Calu3 (cell line): ENCODE measurements at regions not wholly inside any gene's neighbourhood (a gene's known extent, or its start where the extent isn't known, plus 50 kb on each side); places are given as distances from the start of the nearest gene placed in this dataset.

Experiments used
- BruUV-seq: library from RNA; stranded (reverse); fragments of 400-500 nt; replicated peaks from 2 replicates; lab custom pipeline; 2021; lab: Mats Ljungman, UMichigan
- CTCF ChIA-PET: fragments of 300-600 bp; sonication (Branson Sonifier 250); formaldehyde crosslinking; loops from one replicate; lab custom pipeline; 2022; ENCODE audit warnings: antibody characterized with exemption; lab: Charles Lee
- DNase-seq: peaks from one replicate; pipeline ENCODE4 v3.0.0; 2022
- H3K27ac Mint-ChIP-seq: one replicate; pipeline ENCODE4 v1.8.0; 2022; ENCODE audit warnings: mixed read lengths; ENCODE audit not compliant: unreplicated experiment
- H3K27me3 Mint-ChIP-seq: one replicate; pipeline ENCODE4 v1.8.0; 2022; ENCODE audit warnings: mixed read lengths; ENCODE audit not compliant: unreplicated experiment
- H3K36me3 Mint-ChIP-seq: one replicate; pipeline ENCODE4 v1.8.0; 2022; ENCODE audit warnings: mild to moderate bottlenecking, moderate library complexity, mixed read lengths; ENCODE audit not compliant: insufficient read depth, unreplicated experiment
- H3K4me1 Mint-ChIP-seq: one replicate; pipeline ENCODE4 v1.8.0; 2022; ENCODE audit warnings: mild to moderate bottlenecking, low read depth, mixed read lengths; ENCODE audit not compliant: unreplicated experiment
- H3K4me3 Mint-ChIP-seq: one replicate; pipeline ENCODE4 v1.8.0; 2022; ENCODE audit warnings: mild to moderate bottlenecking, low read depth, moderate library complexity, mixed read lengths; ENCODE audit not compliant: unreplicated experiment
- H3K9me3 Mint-ChIP-seq: one replicate; pipeline ENCODE4 v1.8.0; 2022; ENCODE audit warnings: low read depth, mixed read lengths; ENCODE audit not compliant: unreplicated experiment
- intact Hi-C: fragments of 100-400 bp; cut with micrococcal nuclease; formaldehyde crosslinking; loops from one replicate; pipeline ENCODE4 v1.10.0; 2022; ENCODE audit not compliant: unreplicated experiment
- TF ChIP-seq, protein P1 (sequence below): fragments of 200-600 bp; IDR thresholded peaks from one replicate; pipeline ENCODE4 v1.8.0; 2022; ENCODE audit warnings: antibody characterized with exemption; ENCODE audit not compliant: unreplicated experiment

DNA sequence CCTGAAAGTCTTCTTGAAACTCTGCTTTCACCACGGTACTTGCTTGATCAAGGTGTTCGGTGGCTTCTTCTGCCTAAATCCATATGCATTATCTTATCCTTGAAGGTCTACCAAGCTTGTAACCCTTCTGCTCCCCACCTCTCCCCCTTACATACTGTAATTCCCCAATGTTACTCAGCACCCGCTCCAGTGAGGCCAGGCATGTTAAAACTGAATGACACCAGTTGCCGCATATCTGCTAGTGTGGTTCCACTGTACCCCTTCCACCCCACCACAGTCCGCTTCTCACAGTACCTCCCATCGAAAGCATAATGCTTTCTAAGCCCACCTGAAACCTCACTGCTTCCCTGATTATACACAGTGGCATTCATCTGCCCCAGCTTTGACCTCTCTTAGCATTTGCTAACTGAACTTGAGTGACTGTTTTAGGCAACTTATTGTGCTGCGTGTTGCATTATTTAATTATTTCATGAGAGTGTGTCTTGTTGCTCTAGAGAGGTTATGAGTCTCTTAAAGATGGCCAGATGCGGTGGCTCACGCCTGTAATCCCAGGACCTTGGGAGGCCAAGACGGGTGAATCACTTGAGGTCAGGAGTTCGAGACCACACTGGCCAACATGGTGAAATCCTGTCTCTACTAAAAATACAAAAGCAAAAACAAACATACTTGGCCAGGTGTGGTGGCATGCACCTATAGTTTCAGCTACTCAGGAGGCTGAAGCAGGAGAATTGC, 87.6 kb upstream of the MBNL2 start:
- Mint-ChIP-seq H3K4me3 (no peak overlapping the region), H3K27me3 (no peaks in the 10 kb centered on the region), H3K9me3 (no peaks in the 10 kb centered on the region), H3K36me3 (no peaks in the 10 kb centered on the region), H3K27ac (no peak overlapping the region), H3K4me1 (peaks cover 12% of the 10 kb centered on the region)
- intact Hi-C loops, result no loop called here
- BruUV-seq, result no TSS peak
- TF ChIP-seq, protein P1, sequence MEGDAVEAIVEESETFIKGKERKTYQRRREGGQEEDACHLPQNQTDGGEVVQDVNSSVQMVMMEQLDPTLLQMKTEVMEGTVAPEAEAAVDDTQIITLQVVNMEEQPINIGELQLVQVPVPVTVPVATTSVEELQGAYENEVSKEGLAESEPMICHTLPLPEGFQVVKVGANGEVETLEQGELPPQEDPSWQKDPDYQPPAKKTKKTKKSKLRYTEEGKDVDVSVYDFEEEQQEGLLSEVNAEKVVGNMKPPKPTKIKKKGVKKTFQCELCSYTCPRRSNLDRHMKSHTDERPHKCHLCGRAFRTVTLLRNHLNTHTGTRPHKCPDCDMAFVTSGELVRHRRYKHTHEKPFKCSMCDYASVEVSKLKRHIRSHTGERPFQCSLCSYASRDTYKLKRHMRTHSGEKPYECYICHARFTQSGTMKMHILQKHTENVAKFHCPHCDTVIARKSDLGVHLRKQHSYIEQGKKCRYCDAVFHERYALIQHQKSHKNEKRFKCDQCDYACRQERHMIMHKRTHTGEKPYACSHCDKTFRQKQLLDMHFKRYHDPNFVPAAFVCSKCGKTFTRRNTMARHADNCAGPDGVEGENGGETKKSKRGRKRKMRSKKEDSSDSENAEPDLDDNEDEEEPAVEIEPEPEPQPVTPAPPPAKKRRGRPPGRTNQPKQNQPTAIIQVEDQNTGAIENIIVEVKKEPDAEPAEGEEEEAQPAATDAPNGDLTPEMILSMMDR, result no peak
- CTCF ChIA-PET, result no interaction called here
- no peak for DNase-seq

DNA sequence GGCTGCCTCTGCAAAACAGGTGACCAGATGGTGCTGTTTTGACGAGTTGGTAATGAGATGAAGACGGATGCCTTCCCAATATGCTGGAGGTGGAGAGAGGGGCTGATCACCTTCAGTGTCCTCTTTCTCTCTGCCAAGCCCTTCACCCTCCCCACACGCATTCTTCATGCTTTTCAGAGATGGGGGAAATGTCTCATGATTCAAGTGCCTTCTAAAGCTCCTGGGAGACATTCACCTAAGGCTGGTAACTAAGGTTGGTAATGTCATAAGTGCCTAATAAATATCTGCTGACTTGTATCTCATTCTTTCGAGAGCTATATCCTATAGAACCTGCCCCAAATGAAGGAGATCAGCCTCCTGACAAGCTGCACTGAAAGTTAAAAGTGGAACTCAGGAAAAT, 86.2 kb upstream of the MBNL2 start:
- Mint-ChIP-seq H3K4me1 (peaks cover 25% of the 10 kb centered on the region), H3K27ac (no peak overlapping the region), H3K4me3 (no peak overlapping the region), H3K9me3 (no peaks in the 10 kb centered on the region), H3K27me3 (no peaks in the 10 kb centered on the region), H3K36me3 (no peaks in the 10 kb centered on the region)
- no peak for DNase-seq
- BruUV-seq, result no TSS peak
- CTCF ChIA-PET, result interaction anchor here (1.2 kb wide), 1 partner anchor 25 kb away, joined by 3 read pairs; no protein-coding TSS in a partner anchor
- intact Hi-C loops, result no loop called here
- TF ChIP-seq, protein P1, result no peak

DNA sequence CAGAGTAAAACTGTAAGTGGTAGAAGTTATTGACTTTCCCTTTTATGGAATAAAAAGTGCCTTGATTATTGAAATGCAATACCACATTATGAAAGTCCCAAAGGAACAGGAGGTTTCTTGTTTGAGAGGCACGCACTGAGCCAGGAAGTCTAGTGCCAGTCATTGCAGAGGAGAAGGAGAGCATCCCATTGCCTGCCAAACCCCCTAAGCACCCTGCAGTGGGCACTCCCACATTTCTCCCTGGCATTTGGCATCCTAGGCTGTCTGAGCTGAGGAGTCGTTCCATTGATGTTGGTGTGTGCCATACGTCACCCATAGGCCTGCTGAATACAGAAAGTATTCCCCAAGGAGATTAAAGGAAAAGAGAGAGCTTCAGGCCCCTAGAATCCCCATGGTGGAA, 85.7 kb upstream of the MBNL2 start:
- TF ChIP-seq, protein P1, result no peak
- BruUV-seq, result no TSS peak
- Mint-ChIP-seq H3K36me3 (peaks cover 1% of the 10 kb centered on the region), H3K4me1 (peaks cover 30% of the 10 kb centered on the region), H3K4me3 (no peak overlapping the region), H3K9me3 (no peaks in the 10 kb centered on the region), H3K27ac (peak overlapping the region; percentile 20), H3K27me3 (no peaks in the 10 kb centered on the region)
- intact Hi-C loops, result no loop called here
- CTCF ChIA-PET, result interaction anchor here (1.2 kb wide), 1 partner anchor 26 kb away, joined by 3 read pairs; no protein-coding TSS in a partner anchor
- no peak for DNase-seq

DNA sequence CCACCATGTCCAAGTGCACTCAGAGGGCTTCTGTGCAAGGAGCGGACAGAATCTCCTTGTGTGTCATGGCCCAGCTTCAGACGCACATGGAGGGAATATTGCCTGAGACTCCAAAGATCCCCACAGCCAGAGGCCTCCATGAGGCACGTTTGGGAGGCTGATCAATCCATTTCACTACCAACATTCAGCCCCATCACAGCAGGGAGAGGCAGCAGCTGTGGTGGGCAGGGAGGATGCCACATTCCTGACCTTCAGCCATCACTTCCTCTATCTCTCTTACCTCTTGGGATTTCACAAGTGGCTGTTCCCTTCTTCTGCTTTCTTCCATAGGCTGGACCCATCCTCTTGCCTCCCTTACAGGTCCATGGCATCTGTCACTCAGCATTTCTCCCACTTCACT, 82.4 kb upstream of the MBNL2 start:
- H3K27ac Mint-ChIP-seq, result peak overlapping the region; percentile 45
- CTCF ChIA-PET, result no interaction called here

More for the DNA sequence above, 82.4 kb upstream of the MBNL2 start:
- TF ChIP-seq, protein P1, result no peak
- BruUV-seq, result no TSS peak
- H3K4me1 Mint-ChIP-seq, result peaks cover 34% of the 10 kb centered on the region
- no peak overlapping the region for H3K4me3 Mint-ChIP-seq
- no peak for DNase-seq
- H3K36me3 Mint-ChIP-seq, result peaks cover 6% of the 10 kb centered on the region
- intact Hi-C loops, result no loop called here
- H3K27me3 Mint-ChIP-seq, result no peaks in the 10 kb centered on the region
- H3K9me3 Mint-ChIP-seq, result no peaks in the 10 kb centered on the region
